VCaP (cell line): ENCODE measurements at regions not wholly inside any gene's neighbourhood (a gene's known extent, or its start where the extent isn't known, plus 50 kb on each side); places are given as distances from the start of the nearest gene placed in this dataset.

Experiments used
- H3K27ac ChIP-seq: fragments of 450-650 bp; 2 replicates; pipeline ENCODE4 v1.5.1; 2017
- CTCF ChIP-seq: fragments of 450-650 bp; conservative IDR thresholded peaks from 2 replicates; pipeline ENCODE4 v1.5.1; 2017; ENCODE audit warnings: mild to moderate bottlenecking, moderate library complexity

GRCh38 chr10:111993321-111993720 lies 190.2 kb downstream of the GPAM start:
- TF ChIP-seq CTCF, result no peak
- H3K27ac ChIP-seq, result no peak overlapping the region

GRCh38 chr10:111993872-111994426 lies 189.6 kb downstream of the GPAM start:
- H3K27ac ChIP-seq, result no peak overlapping the region
- TF ChIP-seq CTCF, result no peak

GRCh38 chr10:111996103-111996502 lies 187.5 kb downstream of the GPAM start:
- H3K27ac ChIP-seq, result no peak overlapping the region
- TF ChIP-seq CTCF, result no peak

GRCh38 chr10:111998728-111999127 lies 184.8 kb downstream of the GPAM start:
- no peak for TF ChIP-seq CTCF
- H3K27ac ChIP-seq, result no peak overlapping the region

GRCh38 chr10:111999205-111999914 lies 184.2 kb downstream of the GPAM start:
- no peak overlapping the region for H3K27ac ChIP-seq
- TF ChIP-seq CTCF, result no peak

- TF ChIP-seq CTCF, result no peak
- no peak overlapping the region for H3K27ac ChIP-seq
Observed at GRCh38 chr10:111999915-112000302, 183.7 kb downstream of the GPAM start.

- no peak overlapping the region for H3K27ac ChIP-seq
- no peak for TF ChIP-seq CTCF
Observed at GRCh38 chr10:112000466-112000865, 183.1 kb downstream of the GPAM start.
